Glutamatergic neuron (in vitro differentiated cells): ENCODE measurements at regions not wholly inside any gene's neighbourhood (a gene's known extent, or its start where the extent isn't known, plus 50 kb on each side); places are given as distances from the start of the nearest gene placed in this dataset.

Source experiments
- DNase-seq: peaks from one replicate; pipeline ENCODE4 v3.0.0; 2022
- H3K27ac Mint-ChIP-seq: one replicate; pipeline ENCODE4 v1.8.0; 2020; ENCODE audit warnings: mild to moderate bottlenecking, mixed read lengths, inconsistent platforms; ENCODE audit not compliant: unreplicated experiment
- H3K27me3 Mint-ChIP-seq: one replicate; pipeline ENCODE4 v1.8.0; 2020; ENCODE audit warnings: mild to moderate bottlenecking, moderate library complexity, mixed read lengths, inconsistent platforms; ENCODE audit not compliant: unreplicated experiment
- H3K36me3 Mint-ChIP-seq: one replicate; pipeline ENCODE4 v1.8.0; 2020; ENCODE audit warnings: mild to moderate bottlenecking, mixed read lengths, inconsistent platforms; ENCODE audit not compliant: unreplicated experiment
- H3K4me1 Mint-ChIP-seq: one replicate; pipeline ENCODE4 v1.8.0; 2020; ENCODE audit warnings: mild to moderate bottlenecking, low read depth, mixed read lengths, inconsistent platforms; ENCODE audit not compliant: unreplicated experiment
- H3K4me3 Mint-ChIP-seq: one replicate; pipeline ENCODE4 v1.8.0; 2020; ENCODE audit warnings: mild to moderate bottlenecking, mixed read lengths, inconsistent platforms; ENCODE audit not compliant: unreplicated experiment
- H3K9me3 Mint-ChIP-seq: one replicate; pipeline ENCODE4 v1.8.0; 2020; ENCODE audit warnings: mild to moderate bottlenecking, moderate library complexity, mixed read lengths, inconsistent platforms; ENCODE audit not compliant: unreplicated experiment
- TF ChIP-seq, protein P1 (sequence below): fragments of 200-600 bp; sonication (generic); IDR thresholded peaks from one replicate; pipeline ENCODE4 v1.5.0; 2021; ENCODE audit not compliant: partially characterized antibody, unreplicated experiment

DNA sequence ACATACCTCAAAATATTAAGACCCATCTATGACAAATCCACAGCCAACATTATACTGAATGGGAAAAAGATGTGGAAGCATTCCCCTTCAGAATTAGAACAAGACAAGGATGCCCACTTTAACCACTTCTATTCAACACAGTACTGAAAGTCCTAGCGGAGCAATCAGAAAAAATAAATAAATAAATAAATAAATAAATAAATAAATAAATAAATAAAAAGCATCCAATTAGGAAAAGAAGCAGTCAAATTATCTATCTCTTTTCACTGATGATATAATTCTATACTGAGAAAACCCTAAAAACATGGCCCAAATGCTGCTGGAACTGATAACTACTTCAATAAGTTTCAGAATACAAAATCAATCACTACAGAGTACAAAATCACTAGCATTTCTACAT lies 67.5 kb downstream of the PRR32 start:
- H3K4me1 Mint-ChIP-seq, result no peaks in the 10 kb centered on the region
- no peak overlapping the region for H3K27ac Mint-ChIP-seq
- no peaks in the 10 kb centered on the region for H3K36me3 Mint-ChIP-seq
- TF ChIP-seq, protein P1, sequence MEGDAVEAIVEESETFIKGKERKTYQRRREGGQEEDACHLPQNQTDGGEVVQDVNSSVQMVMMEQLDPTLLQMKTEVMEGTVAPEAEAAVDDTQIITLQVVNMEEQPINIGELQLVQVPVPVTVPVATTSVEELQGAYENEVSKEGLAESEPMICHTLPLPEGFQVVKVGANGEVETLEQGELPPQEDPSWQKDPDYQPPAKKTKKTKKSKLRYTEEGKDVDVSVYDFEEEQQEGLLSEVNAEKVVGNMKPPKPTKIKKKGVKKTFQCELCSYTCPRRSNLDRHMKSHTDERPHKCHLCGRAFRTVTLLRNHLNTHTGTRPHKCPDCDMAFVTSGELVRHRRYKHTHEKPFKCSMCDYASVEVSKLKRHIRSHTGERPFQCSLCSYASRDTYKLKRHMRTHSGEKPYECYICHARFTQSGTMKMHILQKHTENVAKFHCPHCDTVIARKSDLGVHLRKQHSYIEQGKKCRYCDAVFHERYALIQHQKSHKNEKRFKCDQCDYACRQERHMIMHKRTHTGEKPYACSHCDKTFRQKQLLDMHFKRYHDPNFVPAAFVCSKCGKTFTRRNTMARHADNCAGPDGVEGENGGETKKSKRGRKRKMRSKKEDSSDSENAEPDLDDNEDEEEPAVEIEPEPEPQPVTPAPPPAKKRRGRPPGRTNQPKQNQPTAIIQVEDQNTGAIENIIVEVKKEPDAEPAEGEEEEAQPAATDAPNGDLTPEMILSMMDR, result no peak
- H3K4me3 Mint-ChIP-seq, result no peak overlapping the region
- H3K9me3 Mint-ChIP-seq, result no peaks in the 10 kb centered on the region
- DNase-seq, result no peak
- H3K27me3 Mint-ChIP-seq, result no peaks in the 10 kb centered on the region

GRCh38 chrX:126900937-126901336 lies 81.4 kb downstream of the PRR32 start:
- Mint-ChIP-seq H3K36me3 (no peaks in the 10 kb centered on the region), H3K27me3 (no peaks in the 10 kb centered on the region), H3K4me1 (no peaks in the 10 kb centered on the region), H3K4me3 (no peak overlapping the region), H3K27ac (no peak overlapping the region), H3K9me3 (no peaks in the 10 kb centered on the region)
- no peak for DNase-seq
- TF ChIP-seq, protein P1, result no peak

DNA sequence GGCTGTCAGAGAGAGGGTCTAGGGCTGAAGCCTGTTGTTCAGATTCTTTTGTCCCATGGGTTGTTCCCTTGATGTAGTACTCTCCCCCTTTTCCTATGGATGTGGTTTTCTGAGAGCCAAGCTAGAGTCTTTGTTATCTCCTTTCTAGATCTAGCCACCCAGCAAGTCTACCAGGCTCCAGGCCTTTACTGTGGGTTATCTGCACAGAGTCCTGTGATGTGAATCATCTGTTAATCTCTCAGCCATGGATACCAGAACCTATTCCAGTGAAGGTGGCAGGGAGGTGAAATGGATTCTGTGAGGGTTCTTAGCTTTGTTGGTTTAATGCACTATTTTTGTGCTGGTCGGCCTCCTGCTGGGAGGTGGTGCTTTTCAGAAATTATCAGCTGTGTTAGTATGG lies 109.5 kb downstream of the PRR32 start:
- H3K4me1 Mint-ChIP-seq, result no peaks in the 10 kb centered on the region
- no peaks in the 10 kb centered on the region for H3K27me3 Mint-ChIP-seq
- H3K36me3 Mint-ChIP-seq, result no peaks in the 10 kb centered on the region
- H3K27ac Mint-ChIP-seq, result no peak overlapping the region
- H3K4me3 Mint-ChIP-seq, result no peak overlapping the region
- no peaks in the 10 kb centered on the region for H3K9me3 Mint-ChIP-seq
- no peak for DNase-seq
- TF ChIP-seq, protein P1, result no peak

- no peaks in the 10 kb centered on the region for H3K27me3 Mint-ChIP-seq
- H3K4me3 Mint-ChIP-seq, result no peak overlapping the region
- H3K27ac Mint-ChIP-seq, result no peak overlapping the region
- H3K36me3 Mint-ChIP-seq, result no peaks in the 10 kb centered on the region
- no peaks in the 10 kb centered on the region for H3K4me1 Mint-ChIP-seq
- TF ChIP-seq, protein P1, result no peak
- no peaks in the 10 kb centered on the region for H3K9me3 Mint-ChIP-seq
- DNase-seq, result no peak
These were observed 147.7 kb downstream of the PRR32 start for GRCh38 chrX:126967225-126967624.

DNA sequence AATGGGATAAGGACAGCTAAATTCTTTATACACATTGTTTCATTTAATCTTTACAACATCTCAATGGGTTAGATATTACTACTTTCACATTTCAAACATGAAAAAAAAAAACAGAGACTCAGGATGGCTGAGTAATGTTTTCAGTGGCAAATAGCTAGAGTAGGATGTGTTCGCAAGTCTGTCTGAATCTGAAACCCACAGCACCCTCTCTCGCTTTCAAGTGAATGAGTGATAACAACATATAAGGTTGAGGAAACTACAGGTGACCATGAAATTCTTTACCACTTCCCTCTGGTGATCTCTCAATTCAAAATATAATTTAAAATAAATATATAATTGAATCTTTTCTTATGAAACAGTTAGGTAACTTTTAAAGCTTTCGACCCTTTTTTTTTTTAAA lies 162.6 kb downstream of the PRR32 start:
- H3K4me1 Mint-ChIP-seq, result no peaks in the 10 kb centered on the region
- H3K27ac Mint-ChIP-seq, result no peak overlapping the region
- H3K36me3 Mint-ChIP-seq, result no peaks in the 10 kb centered on the region
- TF ChIP-seq, protein P1, result no peak
- DNase-seq, result no peak
- no peaks in the 10 kb centered on the region for H3K27me3 Mint-ChIP-seq
- H3K9me3 Mint-ChIP-seq, result no peaks in the 10 kb centered on the region
- H3K4me3 Mint-ChIP-seq, result no peak overlapping the region
